ENCODE measurements at regions not wholly inside any gene's neighbourhood (a gene's known extent, or its start where the extent isn't known, plus 50 kb on each side); places are given as distances from the start of the nearest gene placed in this dataset.

DNA sequence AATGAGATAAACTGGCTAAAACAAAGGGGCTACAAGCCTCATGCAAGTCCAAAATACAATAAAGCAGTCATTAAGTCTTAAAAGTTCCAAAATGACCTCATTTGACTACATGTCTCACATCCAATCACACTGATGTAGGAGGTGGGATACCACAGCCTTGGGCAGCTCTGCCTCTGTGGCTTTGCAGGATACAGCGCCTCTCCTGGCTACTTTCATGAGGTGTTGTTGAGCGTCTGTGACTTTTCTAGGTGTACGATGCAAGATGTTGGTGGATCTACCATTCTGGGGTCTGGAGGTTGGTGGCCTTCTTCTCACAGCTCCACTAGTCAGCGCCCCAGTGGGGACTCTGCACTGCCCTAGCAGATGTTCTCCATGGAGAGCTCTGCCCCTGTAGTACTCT is 944.9 kb downstream of the TECRL start:
- TF ChIP-seq FOXM1 (IDR thresholded peaks at IDR 0.05; ENCODE audit: low read depth) (no peak), EZH2phosphoT487 (IDR thresholded peaks at IDR 0.05; ENCODE audit: borderline replicate concordance, low read depth) (no peak), NRF1 (IDR thresholded peaks at IDR 0.05; ENCODE audit: low read depth, low read length) (no peak)
- no peak overlapping the region for H3K4me3 ChIP-seq (ENCODE audit: low read depth in 2 of 2, low read length in 1 of 2)
- no CpG with 5 or more reads among the region's 4 CpGs for WGBS (ENCODE audit: low lambda C conversion rate)
- ChIA-PET CTCF (no interaction called here), POLR2A (no interaction called here)
- H3F3A ChIP-seq (replicated peaks; ENCODE audit: insufficient read depth) = no peaks in the 10 kb centered on the region
- H3K4me2 ChIP-seq = no peak overlapping the region
- no peak overlapping the region for H3K27ac ChIP-seq (ENCODE audit: low read depth in 2 of 2, low read length in 1 of 2)
- no peak for DNase-seq
- no peaks in the 10 kb centered on the region for H3K79me2 ChIP-seq (ENCODE audit: insufficient read depth)
- no peaks in the 10 kb centered on the region for H3K9me2 ChIP-seq
- no peaks in the 10 kb centered on the region for H3K36me3 ChIP-seq (replicated peaks in 1 of 2; ENCODE audit: control insufficient read depth in 1 of 2, insufficient read depth in 2 of 2, low read length in 1 of 2)
- no peaks in the 10 kb centered on the region for H3K9me3 ChIP-seq
- H3K4me1 ChIP-seq (ENCODE audit: control insufficient read depth in 1 of 2, insufficient read depth in 2 of 2, low read depth in 1 of 2, low read length in 1 of 2) = no peaks in the 10 kb centered on the region
- H3K27me3 ChIP-seq (ENCODE audit: insufficient read depth) = no peaks in the 10 kb centered on the region
- H3K9ac ChIP-seq = no peak overlapping the region
- H4K20me1 ChIP-seq (ENCODE audit: insufficient read depth) = no peaks in the 10 kb centered on the region
- H2AFZ ChIP-seq (ENCODE audit: low read depth) = no peak overlapping the region

DNA sequence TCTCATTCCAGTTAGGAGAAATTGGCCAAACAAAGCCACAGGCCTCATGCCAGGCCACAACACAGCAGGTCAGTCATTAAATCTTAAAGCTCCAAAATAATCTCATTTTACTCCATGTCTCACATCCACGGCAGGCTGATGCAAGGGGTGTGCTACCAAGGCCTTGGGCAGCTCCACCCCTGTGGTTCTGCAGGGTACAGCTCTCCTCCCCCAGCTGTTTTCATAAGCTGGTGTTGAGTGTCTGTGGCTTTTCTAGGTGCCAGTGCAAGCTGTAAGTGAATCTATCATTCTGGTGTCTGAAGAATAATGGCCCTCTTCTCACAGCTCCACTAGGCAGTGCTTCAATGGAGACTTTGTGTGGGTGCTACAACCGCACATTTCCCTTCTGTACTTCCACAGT is 949.2 kb downstream of the TECRL start:
- no peaks in the 10 kb centered on the region; the same call in 1 of the 2 replicates for H3K9me2 ChIP-seq
- no peak overlapping the region for H2AFZ ChIP-seq (ENCODE audit: low read depth)
- WGBS (ENCODE audit: low lambda C conversion rate) = 17% methylated on average over 1 of the region's 2 CpGs
- no peak for DNase-seq
- ChIA-PET CTCF (no interaction called here), POLR2A (no interaction called here)
- no peaks in the 10 kb centered on the region for H4K20me1 ChIP-seq (ENCODE audit: insufficient read depth)
- no peaks in the 10 kb centered on the region for H3K9me3 ChIP-seq
- no peak overlapping the region for H3K4me3 ChIP-seq (ENCODE audit: low read depth in 2 of 2, low read length in 1 of 2)
- no peaks in the 10 kb centered on the region for H3K4me1 ChIP-seq (ENCODE audit: control insufficient read depth in 1 of 2, insufficient read depth in 2 of 2, low read depth in 1 of 2, low read length in 1 of 2)
- no peak overlapping the region for H3K9ac ChIP-seq
- H3F3A ChIP-seq (replicated peaks; ENCODE audit: insufficient read depth) = no peaks in the 10 kb centered on the region
- H3K27ac ChIP-seq (ENCODE audit: low read depth in 2 of 2, low read length in 1 of 2) = no peak overlapping the region
- no peaks in the 10 kb centered on the region for H3K79me2 ChIP-seq (ENCODE audit: insufficient read depth)
- TF ChIP-seq RFX5 (IDR thresholded peaks at IDR 0.05; ENCODE audit: low read length) (no peak), EP300 (IDR thresholded peaks at IDR 0.05; ENCODE audit: borderline replicate concordance in 1 of 2, low read depth in 1 of 2, low read length in 1 of 2) (no peak), RAD21 (IDR thresholded peaks at IDR 0.05; ENCODE audit: low read length) (no peak), TCF12 (IDR thresholded peaks at IDR 0.05) (no peak), JUND (IDR thresholded peaks at IDR 0.05) (no peak), TAF1 (IDR thresholded peaks at IDR 0.05; ENCODE audit: borderline replicate concordance, low read depth, low read length) (no peak), MEF2A (IDR thresholded peaks at IDR 0.05; ENCODE audit: borderline replicate concordance, low read depth) (no peak)
- TF ChIP-seq, protein P1, sequence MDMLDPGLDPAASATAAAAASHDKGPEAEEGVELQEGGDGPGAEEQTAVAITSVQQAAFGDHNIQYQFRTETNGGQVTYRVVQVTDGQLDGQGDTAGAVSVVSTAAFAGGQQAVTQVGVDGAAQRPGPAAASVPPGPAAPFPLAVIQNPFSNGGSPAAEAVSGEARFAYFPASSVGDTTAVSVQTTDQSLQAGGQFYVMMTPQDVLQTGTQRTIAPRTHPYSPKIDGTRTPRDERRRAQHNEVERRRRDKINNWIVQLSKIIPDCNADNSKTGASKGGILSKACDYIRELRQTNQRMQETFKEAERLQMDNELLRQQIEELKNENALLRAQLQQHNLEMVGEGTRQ (IDR thresholded peaks at IDR 0.05; ENCODE audit: borderline replicate concordance, low read depth, low read length) = no peak
- TF ChIP-seq, protein P2, sequence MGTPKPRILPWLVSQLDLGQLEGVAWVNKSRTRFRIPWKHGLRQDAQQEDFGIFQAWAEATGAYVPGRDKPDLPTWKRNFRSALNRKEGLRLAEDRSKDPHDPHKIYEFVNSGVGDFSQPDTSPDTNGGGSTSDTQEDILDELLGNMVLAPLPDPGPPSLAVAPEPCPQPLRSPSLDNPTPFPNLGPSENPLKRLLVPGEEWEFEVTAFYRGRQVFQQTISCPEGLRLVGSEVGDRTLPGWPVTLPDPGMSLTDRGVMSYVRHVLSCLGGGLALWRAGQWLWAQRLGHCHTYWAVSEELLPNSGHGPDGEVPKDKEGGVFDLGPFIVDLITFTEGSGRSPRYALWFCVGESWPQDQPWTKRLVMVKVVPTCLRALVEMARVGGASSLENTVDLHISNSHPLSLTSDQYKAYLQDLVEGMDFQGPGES (IDR thresholded peaks at IDR 0.05; ENCODE audit: low read depth, low read length) = no peak
- TF ChIP-seq, protein P3, sequence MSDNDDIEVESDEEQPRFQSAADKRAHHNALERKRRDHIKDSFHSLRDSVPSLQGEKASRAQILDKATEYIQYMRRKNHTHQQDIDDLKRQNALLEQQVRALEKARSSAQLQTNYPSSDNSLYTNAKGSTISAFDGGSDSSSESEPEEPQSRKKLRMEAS (IDR thresholded peaks at IDR 0.05; ENCODE audit: low read depth) = no peak
- H3K36me3 ChIP-seq (replicated peaks in 1 of 2; ENCODE audit: control insufficient read depth in 1 of 2, insufficient read depth in 2 of 2, low read length in 1 of 2) = no peaks in the 10 kb centered on the region
- no peak overlapping the region for H3K4me2 ChIP-seq
- H3K27me3 ChIP-seq (ENCODE audit: insufficient read depth) = no peaks in the 10 kb centered on the region
